HCT116 (cell line): ENCODE measurements at regions not wholly inside any gene's neighbourhood (a gene's known extent, or its start where the extent isn't known, plus 50 kb on each side); places are given as distances from the start of the nearest gene placed in this dataset.

Experiments used
- ATAC-seq: fragments of 200-7000 bp; cut with Tn5 transposase; 2 replicates; pipeline ENCODE4 v1.9.1; 2020; ENCODE audit warnings: mild to moderate bottlenecking, moderate library complexity
- BruUV-seq: library from RNA; stranded (reverse); fragments of 400-500 nt; replicated peaks from 2 replicates; lab custom pipeline; 2021; lab: Mats Ljungman, UMichigan
- CTCF ChIA-PET: fragments of 300-600 bp; sonication (Branson Sonifier 250); formaldehyde crosslinking; loops from one replicate; lab custom pipeline; 2021; ENCODE audit warnings: antibody characterized with exemption; lab: Charles Lee
- POLR2A ChIA-PET: fragments of 300-600, 350-600 bp; sonication (Branson Sonifier 250); formaldehyde crosslinking; loops from one replicate; lab custom pipeline; 2021; ENCODE audit warnings: antibody characterized with exemption; lab: Charles Lee
- RAD21 ChIA-PET, 2 experiments: fragments of 300-600 bp; sonication (Branson Sonifier 250); formaldehyde crosslinking; loops; one replicate each; lab custom pipeline; 2023; ENCODE audit warnings: low total read pairs in 2 of 2; ENCODE audit not compliant: uncharacterized antibody in 2 of 2, unreplicated experiment in 2 of 2, low non-redundant PET in 1 of 2; lab: Charles Lee
- DNase-seq: peaks from one replicate; pipeline ENCODE4 v3.0.0-alpha.2; 2010; ENCODE audit warnings: low read depth, low spot score
- H2AFZ ChIP-seq: fragments of 200-600 bp; shearing (Covaris generic), sonication (generic); 2 replicates; pipeline ENCODE4 v1.6.1; 2017; ENCODE audit warnings: low read depth, mixed run types, mixed read lengths, antibody characterized with exemption, low read length; ENCODE audit not compliant: poor library complexity, severe bottlenecking
- H3K27ac ChIP-seq: 2 replicates; pipeline ENCODE4 v1.5.1; 2012; ENCODE audit warnings: low read depth, low read length
- H3K27me3 ChIP-seq: fragments of 200-600 bp; sonication (generic); 2 replicates; pipeline ENCODE4 v1.6.1; 2016; ENCODE audit warnings: mixed run types, low read length, mixed read lengths; ENCODE audit not compliant: insufficient read depth
- H3K36me3 ChIP-seq, 2 experiments: fragments of 200-500 bp in 1 of 2; fragments of 200-600 bp in 1 of 2; sonication (Bioruptor generic) in 1 of 2; sonication (generic) in 1 of 2; 2 replicates each; pipeline versions ENCODE4 v1.5.1 to v1.6.1; 2014 to 2016; ENCODE audit warnings: low read length in 2 of 2, inconsistent platforms in 1 of 2, mixed read lengths in 1 of 2, mixed run types in 1 of 2; ENCODE audit not compliant: insufficient read depth in 2 of 2, control insufficient read depth in 1 of 2
- H3K4me1 ChIP-seq, 2 experiments: fragments of 200-600 bp in 1 of 2; sonication (generic) in 1 of 2; 2 replicates each; pipeline versions ENCODE4 v1.5.1 to v1.6.1; 2012 to 2017; ENCODE audit warnings: low read length in 2 of 2, inconsistent platforms in 1 of 2, mild to moderate bottlenecking in 1 of 2, mixed read lengths in 1 of 2, mixed run types in 1 of 2, moderate library complexity in 1 of 2; ENCODE audit not compliant: insufficient read depth in 2 of 2, control insufficient read depth in 1 of 2
- H3K4me2 ChIP-seq: fragments of 200-600 bp; sonication (generic); 2 replicates; pipeline ENCODE4 v1.6.1; 2017; ENCODE audit warnings: mixed run types, low read length, mixed read lengths
- H3K4me3 ChIP-seq, 2 experiments: fragments of 200-600 bp in 1 of 2; sonication (generic) in 1 of 2; replicated peaks in 1 of 2; 2 replicates each; pipeline ENCODE4 v1.5.1; 2011 to 2016; ENCODE audit warnings: low read length in 2 of 2, control low read depth in 1 of 2, low read depth in 1 of 2, mild to moderate bottlenecking in 1 of 2, mixed read lengths in 1 of 2, mixed run types in 1 of 2
- H3K79me2 ChIP-seq: fragments of 200-600 bp; sonication (generic); 2 replicates; pipeline ENCODE4 v1.6.1; 2017; ENCODE audit warnings: mild to moderate bottlenecking, mixed run types, low read length, moderate library complexity, mixed read lengths; ENCODE audit not compliant: insufficient read depth
- H3K9ac ChIP-seq: fragments of 200-600 bp; sonication (generic); 2 replicates; pipeline ENCODE4 v1.6.1; 2016; ENCODE audit warnings: low read length, mixed read lengths
- H3K9me2 ChIP-seq: fragments of 200-600 bp; sonication (generic), shearing (Covaris generic); 2 replicates; pipeline ENCODE4 v1.6.1; 2017; ENCODE audit warnings: mixed run types, mild to moderate bottlenecking, moderate library complexity; ENCODE audit not compliant: insufficient read depth
- H3K9me3 ChIP-seq, 2 experiments: fragments of 200-500 bp in 1 of 2; fragments of 200-600 bp in 1 of 2; sonication (Bioruptor generic) in 1 of 2; sonication (generic) in 1 of 2; 2 replicates each; pipeline ENCODE4 v1.6.1; 2014 to 2017; ENCODE audit warnings: low read length in 2 of 2, mixed read lengths in 2 of 2, inconsistent platforms in 1 of 2, low read depth in 1 of 2, mild to moderate bottlenecking in 1 of 2, mixed run types in 1 of 2, moderate library complexity in 1 of 2; ENCODE audit not compliant: control insufficient read depth in 1 of 2, insufficient read depth in 1 of 2
- H4K20me1 ChIP-seq: fragments of 200-600 bp; sonication (generic), shearing (Covaris generic); 2 replicates; pipeline ENCODE4 v1.6.1; 2017; ENCODE audit warnings: mixed run types, mild to moderate bottlenecking, moderate library complexity; ENCODE audit not compliant: insufficient read depth
- CBX3 ChIP-seq: IDR thresholded peaks from 2 replicates; pipeline ENCODE4 v1.6.1; 2012; ENCODE audit warnings: low read depth
- EZH2phosphoT487 ChIP-seq: fragments of 200-600 bp; IDR thresholded peaks from 2 replicates; pipeline ENCODE4 v1.6.1; 2018; ENCODE audit warnings: antibody characterized with exemption, borderline replicate concordance
- JUND ChIP-seq: IDR thresholded peaks from 2 replicates; pipeline ENCODE4 v1.6.1; 2012
- POLR2A ChIP-seq: IDR thresholded peaks from 2 replicates; pipeline ENCODE4 v1.7.0; 2011; ENCODE audit warnings: borderline replicate concordance; ENCODE audit not compliant: insufficient read depth, insufficient read length; ENCODE audit errors: extremely low read depth
- POLR2AphosphoS5 ChIP-seq: IDR thresholded peaks from 2 replicates; pipeline ENCODE4 v1.6.1; 2011; ENCODE audit warnings: mild to moderate bottlenecking, low read depth, low read length, moderate library complexity
- SRF ChIP-seq: IDR thresholded peaks from 2 replicates; pipeline ENCODE4 v1.6.1; 2012; ENCODE audit warnings: low read depth
- YY1 ChIP-seq: IDR thresholded peaks from 2 replicates; pipeline ENCODE4 v1.6.1; 2011; ENCODE audit warnings: low read length, low read depth, moderate library complexity, mild to moderate bottlenecking; ENCODE audit not compliant: insufficient replicate concordance; ENCODE audit errors: extremely low read depth
- intact Hi-C: fragments of 100-400 bp; cut with micrococcal nuclease; formaldehyde crosslinking; loops from 2 replicates; pipeline ENCODE4 v1.10.0; 2022
- TF ChIP-seq, protein P1 (sequence below): IDR thresholded peaks from 2 replicates; pipeline ENCODE4 v1.6.1; 2012
- TF ChIP-seq, protein P2 (sequence below), 3 experiments: fragments of 200-600 bp in 1 of 3; sonication (generic) in 1 of 3; IDR thresholded peaks in 2 of 3; conservative IDR thresholded peaks in 1 of 3; 2 replicates each; pipeline ENCODE4 v1.5.1; 2012 to 2017; ENCODE audit warnings: low read depth in 2 of 3, low read length in 2 of 3, antibody characterized with exemption in 1 of 3, borderline replicate concordance in 1 of 3, control low read depth in 1 of 3, mild to moderate bottlenecking in 1 of 3, mixed read lengths in 1 of 3, mixed run types in 1 of 3, moderate library complexity in 1 of 3; ENCODE audit not compliant: insufficient read depth in 1 of 3
- TF ChIP-seq, protein P3 (sequence below): IDR thresholded peaks from 2 replicates; pipeline ENCODE4 v1.6.1; 2012

- Histone ChIP-seq H2AFZ (no peak overlapping the region), H3K9me3 (peaks cover 10 to 23% of the 10 kb centered on the region in 2 experiments; a peak in 3 of 4 replicates), H3K4me1 (no peaks in the 10 kb centered on the region), H3K27ac (no peak overlapping the region), H3K27me3 (no peaks in the 10 kb centered on the region), H3K79me2 (no peaks in the 10 kb centered on the region), H3K9ac (no peak overlapping the region), H3K36me3 (no peaks in the 10 kb centered on the region), H3K4me3 (no peak overlapping the region), H3K4me2 (no peak overlapping the region), H4K20me1 (no peaks in the 10 kb centered on the region), H3K9me2 (no peaks in the 10 kb centered on the region)
- no TSS peak for BruUV-seq
- no peak for TF ChIP-seq CBX3
- TF ChIP-seq POLR2A: no peak
- TF ChIP-seq SRF: no peak
- TF ChIP-seq, protein P1, sequence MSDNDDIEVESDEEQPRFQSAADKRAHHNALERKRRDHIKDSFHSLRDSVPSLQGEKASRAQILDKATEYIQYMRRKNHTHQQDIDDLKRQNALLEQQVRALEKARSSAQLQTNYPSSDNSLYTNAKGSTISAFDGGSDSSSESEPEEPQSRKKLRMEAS: no peak
- TF ChIP-seq, protein P2, sequence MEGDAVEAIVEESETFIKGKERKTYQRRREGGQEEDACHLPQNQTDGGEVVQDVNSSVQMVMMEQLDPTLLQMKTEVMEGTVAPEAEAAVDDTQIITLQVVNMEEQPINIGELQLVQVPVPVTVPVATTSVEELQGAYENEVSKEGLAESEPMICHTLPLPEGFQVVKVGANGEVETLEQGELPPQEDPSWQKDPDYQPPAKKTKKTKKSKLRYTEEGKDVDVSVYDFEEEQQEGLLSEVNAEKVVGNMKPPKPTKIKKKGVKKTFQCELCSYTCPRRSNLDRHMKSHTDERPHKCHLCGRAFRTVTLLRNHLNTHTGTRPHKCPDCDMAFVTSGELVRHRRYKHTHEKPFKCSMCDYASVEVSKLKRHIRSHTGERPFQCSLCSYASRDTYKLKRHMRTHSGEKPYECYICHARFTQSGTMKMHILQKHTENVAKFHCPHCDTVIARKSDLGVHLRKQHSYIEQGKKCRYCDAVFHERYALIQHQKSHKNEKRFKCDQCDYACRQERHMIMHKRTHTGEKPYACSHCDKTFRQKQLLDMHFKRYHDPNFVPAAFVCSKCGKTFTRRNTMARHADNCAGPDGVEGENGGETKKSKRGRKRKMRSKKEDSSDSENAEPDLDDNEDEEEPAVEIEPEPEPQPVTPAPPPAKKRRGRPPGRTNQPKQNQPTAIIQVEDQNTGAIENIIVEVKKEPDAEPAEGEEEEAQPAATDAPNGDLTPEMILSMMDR (IDR thresholded peaks at IDR 0.05 in 2 of 3, conservative IDR thresholded peaks at IDR 0.05 in 1 of 3; ENCODE audit: borderline replicate concordance in 1 of 3, insufficient read depth in 1 of 3, low read depth in 2 of 3, low read length in 2 of 3): no peak
- no peak for TF ChIP-seq POLR2AphosphoS5
- DNase-seq (no peak), ATAC-seq (no peak)
- POLR2A ChIA-PET: no interaction called here
- RAD21 ChIA-PET: no interaction called here
- intact Hi-C loops: no loop called here
- CTCF ChIA-PET: no interaction called here
Measured at GRCh38 chr21:27653481-27653880, 686.6 kb upstream of the ADAMTS5 start.

- H4K20me1 ChIP-seq: no peaks in the 10 kb centered on the region
- DNase-seq (no peak), ATAC-seq (no peak)
- no peak overlapping the region for H3K4me2 ChIP-seq
- no peaks in the 10 kb centered on the region for H3K27me3 ChIP-seq
- peaks cover 10 to 28% of the 10 kb centered on the region in 2 experiments; a peak in 3 of 4 replicates for H3K9me3 ChIP-seq
- H3K27ac ChIP-seq: no peak overlapping the region
- H3K4me3 ChIP-seq: no peak overlapping the region
- no peak overlapping the region for H2AFZ ChIP-seq
- H3K79me2 ChIP-seq: no peaks in the 10 kb centered on the region
- no TSS peak for BruUV-seq
- H3K9ac ChIP-seq: no peak overlapping the region
- H3K36me3 ChIP-seq: no peaks in the 10 kb centered on the region
- no peak for TF ChIP-seq POLR2AphosphoS5
- no peak for TF ChIP-seq JUND
- TF ChIP-seq, protein P3, sequence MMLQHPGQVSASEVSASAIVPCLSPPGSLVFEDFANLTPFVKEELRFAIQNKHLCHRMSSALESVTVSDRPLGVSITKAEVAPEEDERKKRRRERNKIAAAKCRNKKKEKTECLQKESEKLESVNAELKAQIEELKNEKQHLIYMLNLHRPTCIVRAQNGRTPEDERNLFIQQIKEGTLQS: no peak
- no peak for TF ChIP-seq YY1
- no peak for TF ChIP-seq CBX3
- no peak for TF ChIP-seq EZH2phosphoT487
- no peak for TF ChIP-seq POLR2A
- RAD21 ChIA-PET: no interaction called here
- POLR2A ChIA-PET: no interaction called here
- no peaks in the 10 kb centered on the region for H3K4me1 ChIP-seq
- CTCF ChIA-PET: no interaction called here
- no peaks in the 10 kb centered on the region for H3K9me2 ChIP-seq
- intact Hi-C loops: no loop called here
Measured at GRCh38 chr21:27649762-27650161, 682.9 kb upstream of the ADAMTS5 start.
